Tibial nerve (tissue), 4 donors: ENCODE measurements at regions not wholly inside any gene's neighbourhood (a gene's known extent, or its start where the extent isn't known, plus 50 kb on each side); places are given as distances from the start of the nearest gene placed in this dataset.

Experiments
- DNase-seq, 2 donors: peaks; one replicate each; pipeline ENCODE4 v3.0.0-alpha.2; 2019; ENCODE audit warnings: low spot score in 2 of 2
- H3K27ac ChIP-seq, 4 donors: fragments of 200-600 bp; sonication (generic) in 3 of 4; one replicate each; pipeline ENCODE4 v1.5.1; 2017 to 2019; ENCODE audit warnings: mild to moderate bottlenecking in 1 of 4
- H3K27me3 ChIP-seq, 2 donors: fragments of 200-600 bp; sonication (generic) in 1 of 2; one replicate each; pipeline versions ENCODE4 v1.5.1 to v1.6.0; 2017 to 2019
- H3K36me3 ChIP-seq, 3 donors: fragments of 200-600 bp; sonication (generic); one replicate each; pipeline ENCODE4 v1.5.1; 2018 to 2019
- H3K4me1 ChIP-seq, 4 donors: fragments of 200-600 bp; sonication (generic) in 3 of 4; one replicate each; pipeline ENCODE4 v1.5.1; 2017 to 2019
- H3K4me3 ChIP-seq, 4 donors: fragments of 200-600 bp; sonication (generic) in 3 of 4; one replicate each; pipeline ENCODE4 v1.5.1; 2017 to 2019; ENCODE audit warnings: mild to moderate bottlenecking in 1 of 4, moderate library complexity in 1 of 4
- H3K9me3 ChIP-seq, 4 donors: fragments of 200-600 bp; sonication (generic) in 3 of 4; one replicate each; pipeline ENCODE4 v1.5.1; 2017 to 2019
- CTCF ChIP-seq, 5 experiments: fragments of 200-600 bp in 3 of 5; fragments of 450-650 bp in 2 of 5; sonication (generic) in 3 of 5; IDR thresholded peaks; one replicate each; pipeline ENCODE4 v1.5.1; 2016 to 2019; ENCODE audit warnings: antibody characterized with exemption in 5 of 5, mild to moderate bottlenecking in 3 of 5, moderate library complexity in 2 of 5
- EP300 ChIP-seq, 2 donors: sonication (generic); formaldehyde crosslinking; IDR thresholded peaks; one replicate each; pipeline ENCODE4 v1.6.1; 2017; ENCODE audit warnings: antibody characterized with exemption in 2 of 2, mild to moderate bottlenecking in 1 of 2
- POLR2A ChIP-seq, 2 donors: fragments of 450-650 bp; IDR thresholded peaks; one replicate each; pipeline ENCODE4 v1.6.1; 2017; ENCODE audit warnings: antibody characterized with exemption in 2 of 2, mild to moderate bottlenecking in 2 of 2, moderate library complexity in 2 of 2
- WGBS, 2 donors: methylation state at CpG; one replicate each; pipeline ENCODE4 v1.1.5; 2018; 5-methylcytosine and 5-hydroxymethylcytosine counted together

GRCh38 chr5:1671351-1671750 is 128.3 kb downstream of the MRPL36 start:
- 82 to 88% methylated on average over 11 of the region's 11 CpGs for WGBS, 2 donors

GRCh38 chr5:1670351-1670750 is 129.3 kb downstream of the MRPL36 start:
- H3K27ac ChIP-seq: no peak overlapping the region
- no peak for DNase-seq
- H3K4me3 ChIP-seq: no peak overlapping the region
- peaks cover 0 to 18% (median 10%) of the 10 kb centered on the region in 4 donors for H3K4me1 ChIP-seq
- H3K9me3 ChIP-seq: peaks cover 0 to 16% (median 0%) of the 10 kb centered on the region in 4 donors
- 45 to 62% methylated on average over 2 of the region's 2 CpGs for WGBS, 2 donors
- H3K27me3 ChIP-seq: peaks cover 0 to 44% of the 10 kb centered on the region in 2 donors
- H3K36me3 ChIP-seq: no peaks in the 10 kb centered on the region
- no peak for TF ChIP-seq POLR2A (IDR thresholded peaks at IDR 0.05)
- TF ChIP-seq EP300 (IDR thresholded peaks at IDR 0.05): no peak
- no peak for TF ChIP-seq CTCF (IDR thresholded peaks at IDR 0.05)

More at GRCh38 chr5:1671351-1671750, 128.3 kb downstream of the MRPL36 start:
- TF ChIP-seq CTCF (IDR thresholded peaks at IDR 0.05) (no peak), EP300 (IDR thresholded peaks at IDR 0.05) (no peak), POLR2A (IDR thresholded peaks at IDR 0.05) (no peak)
- H3K27me3 ChIP-seq: peaks cover 0 to 34% of the 10 kb centered on the region in 2 donors
- H3K27ac ChIP-seq: no peak overlapping the region
- peaks cover 0 to 18% (median 10%) of the 10 kb centered on the region in 4 donors for H3K4me1 ChIP-seq
- no peak for DNase-seq
- H3K36me3 ChIP-seq: no peaks in the 10 kb centered on the region
- H3K4me3 ChIP-seq: no peak overlapping the region
- peaks cover 0 to 16% (median 0%) of the 10 kb centered on the region in 4 donors for H3K9me3 ChIP-seq

- 74 to 79% methylated on average over 10 of the region's 10 CpGs for WGBS, 2 donors
- no peaks in the 10 kb centered on the region for H3K36me3 ChIP-seq
- H3K4me3 ChIP-seq: no peak overlapping the region
- peaks cover 0 to 16% (median 0%) of the 10 kb centered on the region in 4 donors for H3K9me3 ChIP-seq
- TF ChIP-seq EP300 (IDR thresholded peaks at IDR 0.05) (no peak), POLR2A (IDR thresholded peaks at IDR 0.05) (no peak), CTCF (IDR thresholded peaks at IDR 0.05) (no peak)
- no peak for DNase-seq
- H3K4me1 ChIP-seq: peaks cover 0 to 18% (median 10%) of the 10 kb centered on the region in 4 donors
- H3K27ac ChIP-seq: no peak overlapping the region
- peaks cover 0 to 52% of the 10 kb centered on the region in 2 donors for H3K27me3 ChIP-seq
Measured at GRCh38 chr5:1669276-1670155, 130.1 kb downstream of the MRPL36 start.

- TF ChIP-seq CTCF (IDR thresholded peaks at IDR 0.05) (no peak), POLR2A (IDR thresholded peaks at IDR 0.05) (no peak), EP300 (IDR thresholded peaks at IDR 0.05) (no peak)
- H3K9me3 ChIP-seq: peaks cover 0 to 16% (median 0%) of the 10 kb centered on the region in 4 donors
- H3K4me1 ChIP-seq: peaks cover 0 to 18% (median 10%) of the 10 kb centered on the region in 4 donors
- WGBS, 2 donors: 16 to 20% methylated on average over 22 of the region's 23 CpGs
- H3K4me3 ChIP-seq: no peak overlapping the region
- no peak for DNase-seq
- no peaks in the 10 kb centered on the region for H3K36me3 ChIP-seq
- H3K27me3 ChIP-seq: peaks cover 0 to 58% of the 10 kb centered on the region in 2 donors
- H3K27ac ChIP-seq: no peak overlapping the region
Measured at GRCh38 chr5:1668141-1668721, 131.4 kb downstream of the MRPL36 start.
